ENCODE measurements at regions not wholly inside any gene's neighbourhood (a gene's known extent, or its start where the extent isn't known, plus 50 kb on each side); places are given as distances from the start of the nearest gene placed in this dataset.

GRCh38 chr7:10181996-10182395 is 791.7 kb upstream of the PHF14 start:
- no peak overlapping the region for H3K27ac Mint-ChIP-seq (ENCODE audit: unreplicated experiment)
- H3K36me3 Mint-ChIP-seq (ENCODE audit: low read depth, unreplicated experiment) = no peaks in the 10 kb centered on the region
- H3K4me1 Mint-ChIP-seq (ENCODE audit: unreplicated experiment) = peaks cover 4% of the 10 kb centered on the region
- no peak for TF ChIP-seq CTCF (IDR thresholded peaks at IDR 0.05; ENCODE audit: unreplicated experiment)
- peaks cover 2% of the 10 kb centered on the region for H3K27me3 Mint-ChIP-seq (ENCODE audit: unreplicated experiment)
- no peak overlapping the region for H3K4me3 Mint-ChIP-seq (ENCODE audit: unreplicated experiment)
- DNase-seq (ENCODE audit: low spot score) = no peak
- H3K9me3 Mint-ChIP-seq (ENCODE audit: unreplicated experiment) = no peaks in the 10 kb centered on the region

GRCh38 chr7:10192074-10192473 is 781.6 kb upstream of the PHF14 start:
- DNase-seq (ENCODE audit: low spot score) = no peak
- no peak overlapping the region for H3K27ac Mint-ChIP-seq (ENCODE audit: unreplicated experiment)
- no peak for TF ChIP-seq CTCF (IDR thresholded peaks at IDR 0.05; ENCODE audit: unreplicated experiment)
- H3K4me3 Mint-ChIP-seq (ENCODE audit: unreplicated experiment) = no peak overlapping the region
- no peaks in the 10 kb centered on the region for H3K27me3 Mint-ChIP-seq (ENCODE audit: unreplicated experiment)
- peaks cover 5% of the 10 kb centered on the region for H3K4me1 Mint-ChIP-seq (ENCODE audit: unreplicated experiment)
- no peaks in the 10 kb centered on the region for H3K9me3 Mint-ChIP-seq (ENCODE audit: unreplicated experiment)
- H3K36me3 Mint-ChIP-seq (ENCODE audit: low read depth, unreplicated experiment) = no peaks in the 10 kb centered on the region

GRCh38 chr7:10205696-10206095 is 768.0 kb upstream of the PHF14 start:
- Mint-ChIP-seq H3K27ac (ENCODE audit: unreplicated experiment) (no peak overlapping the region), H3K36me3 (ENCODE audit: low read depth, unreplicated experiment) (no peaks in the 10 kb centered on the region), H3K27me3 (ENCODE audit: unreplicated experiment) (no peaks in the 10 kb centered on the region), H3K9me3 (ENCODE audit: unreplicated experiment) (no peaks in the 10 kb centered on the region), H3K4me1 (ENCODE audit: unreplicated experiment) (peaks cover 8% of the 10 kb centered on the region), H3K4me3 (ENCODE audit: unreplicated experiment) (no peak overlapping the region)
- no peak for DNase-seq (ENCODE audit: low spot score)
- no peak for TF ChIP-seq CTCF (IDR thresholded peaks at IDR 0.05; ENCODE audit: unreplicated experiment)

- H3K4me3 Mint-ChIP-seq (ENCODE audit: unreplicated experiment) = no peak overlapping the region
- no peak for TF ChIP-seq CTCF (IDR thresholded peaks at IDR 0.05; ENCODE audit: unreplicated experiment)
- no peak overlapping the region for H3K27ac Mint-ChIP-seq (ENCODE audit: unreplicated experiment)
- H3K9me3 Mint-ChIP-seq (ENCODE audit: unreplicated experiment) = no peaks in the 10 kb centered on the region
- no peaks in the 10 kb centered on the region for H3K36me3 Mint-ChIP-seq (ENCODE audit: low read depth, unreplicated experiment)
- no peak for DNase-seq (ENCODE audit: low spot score)
- H3K27me3 Mint-ChIP-seq (ENCODE audit: unreplicated experiment) = no peaks in the 10 kb centered on the region
- peaks cover 8% of the 10 kb centered on the region for H3K4me1 Mint-ChIP-seq (ENCODE audit: unreplicated experiment)
Observed at GRCh38 chr7:10210000-10210399, 763.7 kb upstream of the PHF14 start.

- H3K4me3 Mint-ChIP-seq (ENCODE audit: unreplicated experiment) = no peak overlapping the region
Observed at GRCh38 chr7:10211016-10211415, 762.7 kb upstream of the PHF14 start.

More at GRCh38 chr7:10211016-10211415, 762.7 kb upstream of the PHF14 start:
- no peaks in the 10 kb centered on the region for H3K9me3 Mint-ChIP-seq (ENCODE audit: unreplicated experiment)
- no peak for TF ChIP-seq CTCF (IDR thresholded peaks at IDR 0.05; ENCODE audit: unreplicated experiment)
- no peaks in the 10 kb centered on the region for H3K27me3 Mint-ChIP-seq (ENCODE audit: unreplicated experiment)
- no peak for DNase-seq (ENCODE audit: low spot score)
- H3K4me1 Mint-ChIP-seq (ENCODE audit: unreplicated experiment) = peaks cover 8% of the 10 kb centered on the region
- no peak overlapping the region for H3K27ac Mint-ChIP-seq (ENCODE audit: unreplicated experiment)
- no peaks in the 10 kb centered on the region for H3K36me3 Mint-ChIP-seq (ENCODE audit: low read depth, unreplicated experiment)

All from endothelial cell (in vitro differentiated cells).